Heart left ventricle (tissue), 16 donors: ENCODE measurements at regions not wholly inside any gene's neighbourhood (a gene's known extent, or its start where the extent isn't known, plus 50 kb on each side); places are given as distances from the start of the nearest gene placed in this dataset.

Experiments used
- ATAC-seq, 4 donors: fragments of 200-7000 bp; cut with Tn5 transposase; one replicate each; pipeline ENCODE4 v1.9.1; 2020 to 2022; ENCODE audit warnings: moderate library complexity in 4 of 4, mild to moderate bottlenecking in 3 of 4, moderate number of reproducible peaks in 1 of 4
- DNase-seq, 5 donors: peaks; one replicate each; pipeline ENCODE4 v3.0.0-alpha.2; 2020
- H3K27ac ChIP-seq, 12 donors: fragments of 200-600 bp; sonication (generic) in 4 of 12; one replicate each; pipeline versions ENCODE4 v1.5.0 to v1.8.0; 2016 to 2022; ENCODE audit warnings: mild to moderate bottlenecking in 2 of 12
- H3K27me3 ChIP-seq, 9 donors: fragments of 200-600 bp; sonication (generic) in 2 of 9; one replicate each; pipeline versions ENCODE4 v1.5.1 to v1.8.0; 2016 to 2022; ENCODE audit warnings: mild to moderate bottlenecking in 3 of 9
- H3K36me3 ChIP-seq, 9 donors: fragments of 200-600 bp; sonication (generic) in 2 of 9; one replicate each; pipeline versions ENCODE4 v1.5.0 to v1.8.0; 2018 to 2022; ENCODE audit warnings: mild to moderate bottlenecking in 2 of 9
- H3K4me1 ChIP-seq, 12 donors: fragments of 200-600 bp; sonication (generic) in 4 of 12; one replicate each; pipeline versions ENCODE4 v1.5.0 to v1.8.0; 2016 to 2022; ENCODE audit warnings: mild to moderate bottlenecking in 3 of 12
- H3K4me3 ChIP-seq, 12 donors: fragments of 200-600 bp; sonication (generic) in 4 of 12; one replicate each; pipeline versions ENCODE4 v1.5.0 to v1.8.0; 2017 to 2022; ENCODE audit warnings: mild to moderate bottlenecking in 9 of 12, moderate library complexity in 4 of 12
- H3K9me3 ChIP-seq, 12 donors: fragments of 200-600 bp; sonication (generic) in 4 of 12; one replicate each; pipeline versions ENCODE4 v1.5.0 to v1.8.0; 2016 to 2022; ENCODE audit warnings: mild to moderate bottlenecking in 1 of 12
- CTCF ChIP-seq, 12 donors: fragments of 200-600 bp; sonication (generic) in 4 of 12; IDR thresholded peaks; one replicate each; pipeline versions ENCODE4 v1.5.0 to v1.8.0; 2018 to 2022; ENCODE audit warnings: antibody characterized with exemption in 12 of 12, mild to moderate bottlenecking in 5 of 12
- POLR2A ChIP-seq, 2 donors: fragments of 450-650 bp; IDR thresholded peaks; one replicate each; pipeline ENCODE4 v1.6.1; 2017; ENCODE audit warnings: antibody characterized with exemption in 2 of 2, mild to moderate bottlenecking in 2 of 2, moderate library complexity in 2 of 2
- WGBS, 4 donors: extraction: QIAGEN DNeasy Blood & Tissue Kit in 2 of 4; methylation state at CpG; one replicate each; pipeline versions ENCODE4 v1.1.5 to v1.1.7; 2013 to 2018; 5-methylcytosine and 5-hydroxymethylcytosine counted together
- intact Hi-C, 10 donors: fragments of 100-400 bp; cut with DNase I; formaldehyde crosslinking; loops; one replicate each; pipeline versions ENCODE4 v1.11.1 to v1.14.2; 2022
- donor health status: ischemic (EF 13 %, LVEDD 7.1; RV severe dilation, severe dysfunction).
- donor health status: healthy with polysubstance abuse.
- donor health status: DM: no; HTN: yes; CAD: no.
- donor health status: DM: no; HTN: no; CAD: no.
- donor health status: ischemic (EF 25% LVEDD 6.9; RV normal size, moderate dysfunction).
- donor health status: ischemic (EF 25% LVEDD 5.7; RV mildly dilated, moderate dysfunction).
- donor health status: healthy.
- donor health status: DM: yes; HTN: yes; CAD: no.
- donor health status: ischemic (EF 35%, LVEDD 5.7; RV mildly dilated, moderate dysfunction).
- donor health status: nonischemic (EF 11% LVEDD 7.7; RV severe dilation, severe dysfunction).
- donor health status: DM: yes; HTN: yes; CAD: no.
- donor health status: PGD.
- donor health status: ischemic (EF 29% LVEDD 5.4; RV normal size, mild dysfunction).
- donor health status: nonischemic (EF 23%, LVEDD 6.1; RV moderate dilation, normal function).

DNA sequence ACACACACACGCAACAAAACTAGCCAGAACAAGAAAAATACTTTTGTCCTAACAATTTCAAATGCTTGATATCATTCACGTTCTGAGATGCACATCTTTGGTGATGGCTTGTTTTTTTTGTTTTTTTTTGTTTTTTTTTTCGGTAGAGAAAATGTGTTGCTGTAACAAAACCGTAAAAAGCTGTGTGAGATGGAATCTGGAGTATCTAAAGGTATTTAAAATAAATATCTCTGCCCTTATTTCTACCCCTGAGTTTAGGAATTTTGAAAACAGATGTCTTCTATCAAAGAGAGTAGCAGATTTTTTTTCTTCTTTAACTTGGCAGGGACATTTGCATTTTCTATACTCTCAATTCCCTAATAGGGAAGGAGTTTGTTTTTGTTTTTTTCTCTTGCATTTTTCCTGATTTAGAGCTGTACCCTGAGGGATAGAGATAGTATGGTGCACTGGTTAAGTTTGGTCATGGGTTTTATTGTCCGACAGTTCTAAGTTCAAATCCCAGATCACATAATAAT lies 446.6 kb downstream of the KLF5 start:
- H3K27me3 ChIP-seq = no peaks in the 10 kb centered on the region
- whole genome bisulfite sequencing, 4 donors = 67 to 73% (median 69%) methylated on average over 5 of the region's 5 CpGs
- ATAC-seq = no peak

GRCh38 chr13:73499695-73500094 lies 440.9 kb downstream of the KLF5 start:
- WGBS, 4 donors = 88 to 93% (median 91%) methylated on average over 4 of the region's 4 CpGs
- H3K27me3 ChIP-seq = no peaks in the 10 kb centered on the region
- H3K4me1 ChIP-seq = no peaks in the 10 kb centered on the region
- no peak for DNase-seq
- ATAC-seq = no peak
- no peak overlapping the region for H3K27ac ChIP-seq
- H3K36me3 ChIP-seq = no peaks in the 10 kb centered on the region
- TF ChIP-seq POLR2A (IDR thresholded peaks at IDR 0.05) = no peak
- no peak for TF ChIP-seq CTCF (IDR thresholded peaks at IDR 0.05)
- intact Hi-C loops = no loop called here
- H3K4me3 ChIP-seq = no peak overlapping the region
- no peaks in the 10 kb centered on the region for H3K9me3 ChIP-seq

More for the DNA sequence above, 446.6 kb downstream of the KLF5 start:
- no peak for DNase-seq
- no peak overlapping the region for H3K4me3 ChIP-seq
- intact Hi-C loops = no loop called here
- H3K27ac ChIP-seq = no peak overlapping the region
- H3K36me3 ChIP-seq = no peaks in the 10 kb centered on the region
- H3K4me1 ChIP-seq = no peaks in the 10 kb centered on the region
- H3K9me3 ChIP-seq = no peaks in the 10 kb centered on the region
- no peak for TF ChIP-seq CTCF (IDR thresholded peaks at IDR 0.05)
- TF ChIP-seq POLR2A (IDR thresholded peaks at IDR 0.05) = no peak

- intact Hi-C loops = no loop called here
- TF ChIP-seq POLR2A (IDR thresholded peaks at IDR 0.05) (no peak), CTCF (IDR thresholded peaks at IDR 0.05) (no peak)
- H3K36me3 ChIP-seq = no peaks in the 10 kb centered on the region
- no peak overlapping the region for H3K27ac ChIP-seq
- no peak for ATAC-seq
- H3K27me3 ChIP-seq = no peaks in the 10 kb centered on the region
- WGBS, 4 donors = 86 to 94% (median 91%) methylated on average over 5 of the region's 5 CpGs
- no peaks in the 10 kb centered on the region for H3K4me1 ChIP-seq
- no peak overlapping the region for H3K4me3 ChIP-seq
- no peak for DNase-seq
- no peaks in the 10 kb centered on the region for H3K9me3 ChIP-seq
Observed at GRCh38 chr13:73497430-73497829, 438.6 kb downstream of the KLF5 start.

DNA sequence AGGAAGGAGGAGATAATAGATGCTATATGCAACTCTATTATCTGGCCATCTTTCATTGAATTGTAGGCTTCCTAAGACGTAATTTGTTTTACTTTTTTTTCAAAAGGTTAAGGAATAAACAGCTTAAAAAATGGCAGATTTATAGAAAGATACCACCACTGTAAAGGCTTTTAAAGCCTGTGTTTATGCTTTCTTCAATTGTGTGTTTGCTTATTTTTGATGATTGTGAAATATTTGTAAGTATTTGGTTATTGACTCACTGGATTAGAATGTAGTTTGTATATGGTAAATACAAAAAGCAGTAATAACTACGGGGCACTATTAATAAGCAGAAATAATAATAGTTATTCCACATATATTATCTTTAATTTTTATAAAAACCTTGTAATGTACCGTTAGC lies 437.9 kb downstream of the KLF5 start:
- Histone ChIP-seq H3K9me3 (no peaks in the 10 kb centered on the region), H3K4me1 (no peaks in the 10 kb centered on the region), H3K4me3 (no peak overlapping the region), H3K36me3 (no peaks in the 10 kb centered on the region), H3K27ac (no peak overlapping the region), H3K27me3 (no peaks in the 10 kb centered on the region)
- 76 to 83% (median 78%) methylated on average over 3 of the region's 3 CpGs for WGBS, 4 donors
- TF ChIP-seq CTCF (IDR thresholded peaks at IDR 0.05) (no peak), POLR2A (IDR thresholded peaks at IDR 0.05) (no peak)
- ATAC-seq (no peak), DNase-seq (no peak)
- intact Hi-C loops = no loop called here
